Caco-2 (cell line): ENCODE measurements at regions not wholly inside any gene's neighbourhood (a gene's known extent, or its start where the extent isn't known, plus 50 kb on each side); places are given as distances from the start of the nearest gene placed in this dataset.

Experiments
- BruUV-seq: library from RNA; stranded (reverse); fragments of 400-500 nt; replicated peaks from 2 replicates; lab custom pipeline; 2021; lab: Mats Ljungman, UMichigan
- CTCF ChIA-PET: fragments of 300-600 bp; sonication (Branson Sonifier 250); formaldehyde crosslinking; loops from one replicate; lab custom pipeline; 2022; ENCODE audit warnings: antibody characterized with exemption; lab: Charles Lee
- POLR2A ChIA-PET: fragments of 300-600 bp; sonication (Branson Sonifier 250); formaldehyde crosslinking; loops from one replicate; lab custom pipeline; 2022; ENCODE audit warnings: antibody characterized with exemption; lab: Charles Lee
- DNase-seq, 2 experiments: peaks; one replicate each; pipeline versions ENCODE4 v3.0.0 to v3.0.0-alpha.2; 2020 to 2022
- H3K27me3 ChIP-seq: replicated peaks from 2 replicates; pipeline ENCODE4 v1.6.0; 2011; ENCODE audit warnings: low read length; ENCODE audit not compliant: control insufficient read depth, insufficient read depth
- H3K36me3 ChIP-seq: 2 replicates; pipeline ENCODE4 v1.5.1; 2011; ENCODE audit warnings: low read length; ENCODE audit not compliant: control insufficient read depth, insufficient read depth
- H3K4me1 ChIP-seq: fragments of 250-450 bp; sonication (Bioruptor Pico); 2 replicates; pipeline ENCODE4 v1.5.1; 2020; ENCODE audit warnings: mild to moderate bottlenecking
- H3K4me3 ChIP-seq: 2 replicates; pipeline ENCODE4 v1.5.1; 2011; ENCODE audit warnings: low read depth, mild to moderate bottlenecking, control low read depth, low read length
- H3K9me3 ChIP-seq: fragments of 250-450 bp; sonication (Bioruptor Pico); 2 replicates; pipeline ENCODE4 v1.5.1; 2020; ENCODE audit warnings: mild to moderate bottlenecking, moderate library complexity
- H3K27ac Mint-ChIP-seq: one replicate; pipeline ENCODE4 v1.8.0; 2022; ENCODE audit warnings: mixed read lengths; ENCODE audit not compliant: unreplicated experiment
- H3K27me3 Mint-ChIP-seq: one replicate; pipeline ENCODE4 v1.8.0; 2022; ENCODE audit warnings: mixed read lengths; ENCODE audit not compliant: insufficient read depth, unreplicated experiment
- H3K36me3 Mint-ChIP-seq: one replicate; pipeline ENCODE4 v1.8.0; 2022; ENCODE audit warnings: mild to moderate bottlenecking, mixed read lengths; ENCODE audit not compliant: insufficient read depth, unreplicated experiment
- H3K4me1 Mint-ChIP-seq: one replicate; pipeline ENCODE4 v1.8.0; 2022; ENCODE audit warnings: low read depth, mixed read lengths; ENCODE audit not compliant: unreplicated experiment
- H3K4me3 Mint-ChIP-seq: one replicate; pipeline ENCODE4 v1.8.0; 2022; ENCODE audit warnings: mild to moderate bottlenecking, moderate library complexity, mixed read lengths; ENCODE audit not compliant: unreplicated experiment
- H3K9me3 Mint-ChIP-seq: one replicate; pipeline ENCODE4 v1.8.0; 2022; ENCODE audit warnings: mixed read lengths; ENCODE audit not compliant: unreplicated experiment
- CTCF ChIP-seq, 2 experiments: fragments of 200-600 bp in 1 of 2; IDR thresholded peaks; 1 replicate in 1 of 2; 2 replicates in 1 of 2; pipeline versions ENCODE4 v1.5.1 to v1.8.0; 2011 to 2022; ENCODE audit warnings: antibody characterized with exemption in 1 of 2, control low read depth in 1 of 2, inconsistent platforms in 1 of 2, low read depth in 1 of 2, low read length in 1 of 2, mild to moderate bottlenecking in 1 of 2, moderate library complexity in 1 of 2; ENCODE audit not compliant: insufficient read depth in 1 of 2, severe bottlenecking in 1 of 2, unreplicated experiment in 1 of 2
- intact Hi-C: fragments of 100-400 bp; cut with micrococcal nuclease; formaldehyde crosslinking; loops from one replicate; pipeline ENCODE4 v1.10.0; 2022; ENCODE audit not compliant: unreplicated experiment

- Histone ChIP-seq H3K36me3 (no peaks in the 10 kb centered on the region), H3K4me1 (0 out of 2 replicates have a peak, but pooled peaks cover 11% of the 10 kb centered on the region), H3K9me3 (peaks cover 10% of the 10 kb centered on the region), H3K4me3 (no peak overlapping the region), H3K27me3 (no peaks in the 10 kb centered on the region)
- DNase-seq = no peak
- no peaks in the 10 kb centered on the region for H3K36me3 Mint-ChIP-seq
- no peaks in the 10 kb centered on the region for H3K27me3 Mint-ChIP-seq
- no TSS peak for BruUV-seq
- H3K9me3 Mint-ChIP-seq = peaks cover 12% of the 10 kb centered on the region
- no peak overlapping the region for H3K4me3 Mint-ChIP-seq
- no peaks in the 10 kb centered on the region for H3K4me1 Mint-ChIP-seq
- CTCF ChIA-PET = no interaction called here
- H3K27ac Mint-ChIP-seq = no peak overlapping the region
- no peak for TF ChIP-seq CTCF (IDR thresholded peaks at IDR 0.05; ENCODE audit: insufficient read depth in 1 of 2, low read depth in 1 of 2, low read length in 1 of 2, severe bottlenecking in 1 of 2, unreplicated experiment in 1 of 2)
- intact Hi-C loops = no loop called here
- POLR2A ChIA-PET = interaction anchor here (0.6 kb wide), 1 partner anchor 95 kb away, joined by 3 read pairs; no protein-coding TSS in a partner anchor
Measured at GRCh38 chr20:11249683-11250082, 575.9 kb upstream of the JAG1 start.

- H3K27ac Mint-ChIP-seq = no peak overlapping the region
- TF ChIP-seq CTCF (IDR thresholded peaks at IDR 0.05; ENCODE audit: insufficient read depth in 1 of 2, low read depth in 1 of 2, low read length in 1 of 2, severe bottlenecking in 1 of 2, unreplicated experiment in 1 of 2) = no peak
- no TSS peak for BruUV-seq
- DNase-seq = no peak
- Histone ChIP-seq H3K36me3 (no peaks in the 10 kb centered on the region), H3K4me3 (no peak overlapping the region), H3K4me1 (no peaks in the 10 kb centered on the region), H3K9me3 (peaks cover 8% of the 10 kb centered on the region), H3K27me3 (no peaks in the 10 kb centered on the region)
- no peaks in the 10 kb centered on the region for H3K4me1 Mint-ChIP-seq
- ChIA-PET POLR2A (no interaction called here), CTCF (no interaction called here)
- intact Hi-C loops = no loop called here
- no peaks in the 10 kb centered on the region for H3K36me3 Mint-ChIP-seq
- H3K9me3 Mint-ChIP-seq = peaks cover 12% of the 10 kb centered on the region
- no peak overlapping the region for H3K4me3 Mint-ChIP-seq
- H3K27me3 Mint-ChIP-seq = no peaks in the 10 kb centered on the region
Measured at GRCh38 chr20:11252447-11252846, 578.6 kb upstream of the JAG1 start.

- ChIA-PET POLR2A (no interaction called here), CTCF (no interaction called here)
- H3K36me3 Mint-ChIP-seq = no peaks in the 10 kb centered on the region
- H3K9me3 Mint-ChIP-seq = peaks cover 24% of the 10 kb centered on the region
- no peak overlapping the region for H3K27ac Mint-ChIP-seq
- TF ChIP-seq CTCF (IDR thresholded peaks at IDR 0.05; ENCODE audit: insufficient read depth in 1 of 2, low read depth in 1 of 2, low read length in 1 of 2, severe bottlenecking in 1 of 2, unreplicated experiment in 1 of 2) = no peak
- DNase-seq = no peak
- peaks cover 8% of the 10 kb centered on the region for H3K9me3 ChIP-seq
- no peaks in the 10 kb centered on the region for H3K27me3 Mint-ChIP-seq
- H3K4me1 ChIP-seq = no peaks in the 10 kb centered on the region
- no peak overlapping the region for H3K4me3 ChIP-seq
- intact Hi-C loops = no loop called here
- no TSS peak for BruUV-seq
- H3K27me3 ChIP-seq = no peaks in the 10 kb centered on the region
- H3K4me1 Mint-ChIP-seq = no peaks in the 10 kb centered on the region
- no peaks in the 10 kb centered on the region for H3K36me3 ChIP-seq
- H3K4me3 Mint-ChIP-seq = no peak overlapping the region
Measured at GRCh38 chr20:11255455-11255854, 581.7 kb upstream of the JAG1 start.
